GM18868 (cell line): ENCODE measurements at regions not wholly inside any gene's neighbourhood (a gene's known extent, or its start where the extent isn't known, plus 50 kb on each side); places are given as distances from the start of the nearest gene placed in this dataset.

Experiments used
- ATAC-seq: cut with Tn5 transposase; IDR thresholded peaks from one replicate; pipeline ENCODE4 v1.9.1; 2021; ENCODE audit warnings: mild to moderate bottlenecking, moderate library complexity; ENCODE audit not compliant: unreplicated experiment

- ATAC-seq, result no peak
These were observed 101.9 kb downstream of the EFNB1 start for GRCh38 chrX:68930542-68931317.

- ATAC-seq, result no peak
These were observed 100.7 kb downstream of the EFNB1 start for GRCh38 chrX:68929332-68930150.

- ATAC-seq, result no peak
These were observed 99.6 kb downstream of the EFNB1 start for GRCh38 chrX:68928401-68928800.

GRCh38 chrX:68927178-68927577 is 98.4 kb downstream of the EFNB1 start:
- ATAC-seq, result no peak

GRCh38 chrX:68923147-68923546 is 94.3 kb downstream of the EFNB1 start:
- ATAC-seq, result no peak

GRCh38 chrX:68922013-68922412 is 93.2 kb downstream of the EFNB1 start:
- no peak for ATAC-seq

GRCh38 chrX:68920561-68920960 is 91.7 kb downstream of the EFNB1 start:
- ATAC-seq, result no peak

GRCh38 chrX:68919707-68920106 is 90.9 kb downstream of the EFNB1 start:
- ATAC-seq, result no peak

- ATAC-seq, result no peak
These were observed 89.4 kb downstream of the EFNB1 start for GRCh38 chrX:68918202-68918601.

- no peak for ATAC-seq
These were observed 89.0 kb downstream of the EFNB1 start for GRCh38 chrX:68917799-68918198.

- ATAC-seq, result no peak
These were observed 88.1 kb downstream of the EFNB1 start for GRCh38 chrX:68916891-68917290.

- no peak for ATAC-seq
These were observed 87.0 kb downstream of the EFNB1 start for GRCh38 chrX:68915778-68916177.

- no peak for ATAC-seq
These were observed 85.7 kb downstream of the EFNB1 start for GRCh38 chrX:68914479-68914946.

- no peak for ATAC-seq
These were observed 84.4 kb downstream of the EFNB1 start for GRCh38 chrX:68913249-68913547.

- no peak for ATAC-seq
These were observed 83.3 kb downstream of the EFNB1 start for GRCh38 chrX:68912113-68912512.

GRCh38 chrX:68910731-68911428 is 82.1 kb downstream of the EFNB1 start:
- no peak for ATAC-seq

GRCh38 chrX:68909945-68910344 is 81.1 kb downstream of the EFNB1 start:
- ATAC-seq, result no peak

- no peak for ATAC-seq
These were observed 79.2 kb downstream of the EFNB1 start for GRCh38 chrX:68908071-68908470.

- no peak for ATAC-seq
These were observed 74.1 kb downstream of the EFNB1 start for GRCh38 chrX:68902706-68903504.

- ATAC-seq, result no peak
These were observed 72.7 kb downstream of the EFNB1 start for GRCh38 chrX:68901519-68901918.

- ATAC-seq, result no peak
These were observed 69.8 kb downstream of the EFNB1 start for GRCh38 chrX:68898598-68898997.
